ENCODE measurements at regions not wholly inside any gene's neighbourhood (a gene's known extent, or its start where the extent isn't known, plus 50 kb on each side); places are given as distances from the start of the nearest gene placed in this dataset.
"Not testable (repeated sequence)": the region's sequence is repeated elsewhere in the genome, so short reads cannot be mapped to it uniquely, and the experiment has no call there.

GRCh38 chr4:104128031-104128849, 366.5 kb downstream of the CXXC4 start:
- DNase-seq: no peak

GRCh38 chr4:104123021-104123420, 371.7 kb downstream of the CXXC4 start:
- no peak for DNase-seq

GRCh38 chr4:104117776-104118175, 376.9 kb downstream of the CXXC4 start:
- DNase-seq: no peak

DNA sequence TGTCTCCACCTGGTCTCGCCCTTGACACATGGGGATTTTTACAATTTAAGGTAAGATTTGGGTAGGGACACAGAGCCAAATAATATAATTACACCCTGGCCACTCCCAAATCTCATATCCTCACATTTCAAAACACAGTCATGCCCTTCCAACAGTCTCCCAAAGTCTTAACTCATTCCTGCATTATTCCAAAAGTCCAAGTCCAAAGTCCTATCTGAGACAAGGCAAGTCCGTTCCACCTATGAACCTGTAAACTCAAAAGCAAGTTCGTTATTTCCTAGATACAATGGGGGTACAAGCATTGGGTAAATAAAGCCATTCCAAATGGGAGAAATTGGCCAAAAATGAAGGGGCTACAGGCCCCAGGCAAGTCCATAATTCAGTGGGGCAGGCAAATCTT, 380.8 kb downstream of the CXXC4 start:
- no peak for DNase-seq

GRCh38 chr4:104099141-104099540, 379.4 kb upstream of the TACR3 start:
- no peak for DNase-seq

DNA sequence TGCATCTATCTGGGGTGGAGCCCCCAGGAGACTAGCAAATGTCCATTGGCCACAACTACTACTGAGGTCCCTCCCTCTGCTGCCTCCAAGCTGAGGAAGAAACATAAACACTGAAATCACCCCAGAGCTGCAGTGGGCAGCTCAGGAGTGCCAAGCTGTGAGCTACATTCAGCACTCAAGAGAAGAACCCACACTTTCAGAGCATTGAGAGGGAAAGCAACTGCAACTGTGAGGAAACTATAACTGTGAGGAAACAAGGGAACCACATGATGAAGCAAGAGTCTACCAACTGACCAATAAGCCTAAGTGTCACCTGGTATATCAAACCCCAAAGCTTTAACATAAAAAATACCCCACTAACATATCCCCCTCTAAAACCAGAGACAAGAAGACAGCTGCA, 373.5 kb upstream of the TACR3 start:
- no peak for DNase-seq

- DNase-seq: no peak
These were observed 353.4 kb upstream of the TACR3 start for GRCh38 chr4:104073229-104073628.

DNA sequence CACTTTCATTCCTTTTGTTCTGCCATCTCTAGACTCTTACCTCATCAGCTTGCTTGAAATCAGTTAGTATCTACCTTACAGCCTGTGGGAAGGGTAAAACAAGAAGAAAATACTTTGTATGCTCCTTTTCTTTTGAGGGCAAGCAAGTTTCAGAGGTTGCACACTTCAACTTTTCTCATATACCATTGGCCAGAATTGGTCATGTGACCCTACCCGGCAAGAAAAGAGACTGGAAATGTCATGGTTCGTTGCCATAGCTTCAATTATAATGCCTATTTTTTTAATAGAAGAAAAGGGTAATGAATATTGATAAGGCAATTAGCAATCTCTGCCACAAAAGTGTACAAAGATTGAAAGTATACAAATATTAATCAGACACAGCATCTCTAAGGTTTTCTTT, 346.7 kb upstream of the TACR3 start:
- no peak for DNase-seq

- peak; percentile 74 for DNase-seq
These were observed 345.1 kb upstream of the TACR3 start for GRCh38 chr4:104064646-104065577.

- DNase-seq: no peak
These were observed 343.6 kb upstream of the TACR3 start for GRCh38 chr4:104063341-104063740.

DNA sequence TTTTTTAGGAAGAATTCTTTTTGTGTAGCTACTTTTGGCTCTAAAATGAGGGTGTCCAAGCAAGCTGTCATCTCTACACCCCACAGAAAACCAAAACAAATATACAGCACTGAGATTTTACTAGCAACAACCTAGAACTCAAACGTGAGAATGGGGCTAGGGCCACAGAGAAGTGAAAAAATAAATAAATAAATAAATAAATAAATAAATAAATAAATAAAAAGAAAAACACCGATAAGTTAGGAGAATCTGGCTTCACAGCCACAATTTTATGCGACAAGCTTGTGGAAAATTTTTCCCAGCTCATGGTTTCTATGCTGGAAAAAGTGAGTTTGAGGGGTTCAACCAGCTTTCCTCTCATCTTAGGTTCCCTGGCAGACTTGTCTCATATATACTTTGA, 324.6 kb upstream of the TACR3 start:
- DNase-seq: no peak

- no peak for DNase-seq
These were observed 313.1 kb upstream of the TACR3 start for GRCh38 chr4:104032896-104033295.

DNA sequence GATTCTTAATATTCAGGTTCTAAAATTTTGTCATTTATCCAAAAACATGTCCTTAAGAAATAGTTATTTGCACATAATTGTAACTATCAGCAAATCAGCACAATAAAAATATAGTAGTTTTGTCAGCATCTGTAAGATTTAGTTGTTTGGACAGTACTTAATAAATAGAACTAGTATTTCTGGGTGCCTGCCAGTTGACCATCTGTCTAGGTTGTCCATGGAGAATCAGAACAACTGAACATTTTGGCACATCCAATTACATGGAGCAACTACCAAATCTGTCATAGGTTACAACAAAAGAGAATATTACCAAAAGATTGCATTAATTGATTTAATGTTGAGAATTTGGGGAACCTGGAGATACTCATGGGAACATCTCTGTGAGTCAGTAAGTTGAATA, 305.5 kb upstream of the TACR3 start:
- DNase-seq: no peak

DNA sequence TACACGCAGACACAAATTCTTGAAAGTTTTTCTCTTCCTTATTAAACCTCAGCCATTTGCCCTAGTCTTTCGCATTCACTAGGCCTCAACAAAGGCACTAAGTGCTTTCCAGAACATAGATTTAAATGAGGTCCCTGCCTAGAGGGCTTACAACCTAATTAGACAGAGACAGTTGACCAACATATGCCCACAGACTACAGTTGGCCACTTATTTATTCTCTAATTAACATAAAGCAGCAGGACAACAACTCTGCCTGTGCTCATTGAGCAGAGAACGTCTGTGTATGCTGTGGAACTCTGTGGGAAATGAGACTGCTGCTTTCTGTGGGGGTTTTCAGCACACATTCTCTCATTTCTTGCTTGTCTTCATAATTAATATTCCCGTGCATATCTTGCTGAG, 303.0 kb upstream of the TACR3 start:
- no peak for DNase-seq

GRCh38 chr4:104022226-104022625, 302.4 kb upstream of the TACR3 start:
- no peak for DNase-seq

- no peak for DNase-seq
These were observed 300.9 kb upstream of the TACR3 start for GRCh38 chr4:104020641-104021040.

DNA sequence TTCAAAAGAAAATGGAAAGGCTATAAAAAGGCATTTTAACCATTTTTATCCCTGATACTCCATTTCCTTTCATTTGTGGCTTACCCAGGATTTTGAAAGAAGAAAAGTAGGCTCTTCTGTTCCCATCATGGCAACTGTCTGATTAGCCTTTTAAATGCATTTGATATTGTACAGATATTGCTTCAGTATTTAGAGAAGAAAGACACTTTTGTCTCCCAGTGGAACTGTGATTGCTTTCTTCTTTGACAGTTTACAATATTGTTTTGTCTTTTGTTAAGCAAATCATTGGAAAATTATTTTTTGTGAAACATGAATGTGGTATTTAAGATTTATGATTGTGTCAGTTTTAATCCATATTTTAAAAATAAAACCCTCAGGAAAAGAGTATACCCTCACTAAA, 297.4 kb upstream of the TACR3 start:
- DNase-seq: no peak

DNA sequence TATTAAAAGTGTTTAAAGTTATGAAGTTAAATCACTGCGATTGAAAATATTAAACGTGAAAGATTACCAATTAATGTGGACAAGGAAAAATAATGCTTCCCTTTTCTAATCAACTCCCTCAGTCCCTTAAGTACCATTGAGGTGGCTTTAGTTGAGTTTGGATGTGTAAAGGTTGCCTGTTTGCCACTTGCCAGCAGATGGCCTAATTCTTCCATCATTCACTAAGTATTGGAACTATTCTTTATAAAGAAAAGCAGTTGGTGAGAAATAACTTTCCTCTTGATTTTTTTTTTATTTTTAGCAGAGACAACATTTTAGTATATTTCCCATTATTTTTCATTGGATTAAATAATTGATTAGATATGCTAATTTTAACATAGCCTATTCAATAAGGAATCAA, 295.9 kb upstream of the TACR3 start:
- DNase-seq: peak; percentile 33

DNA sequence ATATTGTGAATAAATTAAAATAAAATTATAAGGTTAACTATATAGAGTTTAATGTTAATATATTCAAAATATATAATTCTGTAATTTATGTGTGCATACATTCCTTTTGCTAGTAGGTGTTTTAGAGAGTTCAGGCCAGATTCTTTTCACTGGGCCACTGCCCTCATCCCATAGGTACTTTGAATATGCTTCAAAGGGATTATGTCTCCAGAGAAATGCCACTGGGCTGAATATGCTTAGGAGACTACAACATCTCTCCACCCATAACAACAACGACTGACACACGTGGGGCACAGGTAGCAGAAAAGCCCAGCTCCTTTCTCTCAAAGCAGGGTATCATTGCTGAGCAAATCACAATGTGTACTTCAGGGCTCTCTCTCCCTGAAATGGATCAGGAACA, 290.9 kb upstream of the TACR3 start:
- no peak for DNase-seq

DNA sequence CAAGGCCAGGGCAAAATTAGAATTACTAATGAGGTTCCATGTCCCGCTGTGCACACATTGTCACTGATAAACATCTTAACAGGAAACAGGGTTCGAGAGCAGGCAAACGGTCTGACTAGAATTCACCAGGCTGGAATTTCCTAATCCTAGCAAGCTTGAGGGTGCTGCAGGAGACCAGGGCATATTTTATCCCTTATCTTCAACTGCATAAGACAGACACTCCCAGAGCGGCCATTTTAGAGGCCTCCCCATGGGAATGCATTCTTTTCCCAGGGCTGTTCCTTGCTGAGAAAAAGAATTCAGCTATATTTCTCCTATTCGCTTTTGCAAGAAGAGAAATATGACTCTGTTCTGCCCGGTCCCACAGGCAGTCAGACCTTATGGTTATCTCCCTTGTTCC, 282.5 kb upstream of the TACR3 start:
- DNase-seq: not testable (repeated sequence)

DNA sequence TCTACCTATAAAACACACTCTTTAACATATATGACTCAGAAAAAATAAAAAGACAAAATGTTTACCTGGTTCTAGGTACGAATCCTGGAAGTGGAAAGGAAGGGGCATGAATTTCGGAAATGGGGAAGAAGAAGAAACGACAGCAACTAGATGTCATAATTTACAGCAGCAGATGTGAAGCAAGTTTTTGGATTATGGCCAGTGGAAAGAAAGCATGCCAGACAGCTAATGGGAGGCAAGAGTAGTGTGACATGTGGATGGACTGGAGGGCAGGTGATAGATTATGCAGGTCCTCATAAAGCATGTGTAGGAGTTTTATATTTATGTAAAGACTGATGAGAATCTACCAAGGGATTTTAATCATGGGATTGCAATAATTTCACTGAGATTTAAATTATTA, 279.0 kb upstream of the TACR3 start:
- peak; percentile 26 for DNase-seq

DNA sequence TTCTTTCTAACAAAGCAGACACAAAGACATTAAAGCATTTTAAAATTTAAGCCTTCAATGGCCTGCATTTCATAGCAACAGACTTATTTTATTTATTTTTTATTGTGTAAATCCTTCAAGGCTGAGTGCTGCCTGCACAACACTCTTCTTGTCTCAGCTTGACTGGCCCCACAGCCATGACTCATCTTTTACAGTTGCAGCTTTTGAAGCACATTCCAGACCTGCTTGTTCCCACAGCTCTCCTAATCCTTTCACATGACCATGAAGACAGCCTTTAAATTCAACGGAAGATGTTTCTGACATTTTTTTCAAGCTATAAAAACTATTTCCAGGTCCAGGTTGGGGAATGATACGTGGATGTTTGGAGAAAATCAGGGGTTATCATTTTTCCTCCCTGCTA, 276.9 kb upstream of the TACR3 start:
- no peak for DNase-seq

DNA sequence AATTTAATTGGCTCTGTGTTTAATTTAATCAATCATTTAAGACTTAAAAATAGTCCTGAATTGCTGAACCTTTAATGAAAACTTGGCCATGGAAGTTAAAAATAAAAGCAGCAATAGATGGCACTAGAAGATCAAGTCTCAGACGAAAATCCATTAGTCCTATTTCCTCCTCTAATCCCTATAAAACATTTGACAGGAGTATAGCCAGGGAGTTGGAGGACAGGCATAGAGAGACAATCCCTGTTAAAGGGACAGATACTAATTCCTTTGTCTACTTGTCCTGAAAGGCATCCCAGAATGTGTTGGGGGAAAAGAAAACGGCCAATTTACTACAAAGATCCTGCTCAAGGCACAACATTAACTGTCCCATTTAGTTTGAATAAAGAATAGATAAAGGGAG, 276.3 kb upstream of the TACR3 start:
- peak; percentile 3 for DNase-seq

DNA sequence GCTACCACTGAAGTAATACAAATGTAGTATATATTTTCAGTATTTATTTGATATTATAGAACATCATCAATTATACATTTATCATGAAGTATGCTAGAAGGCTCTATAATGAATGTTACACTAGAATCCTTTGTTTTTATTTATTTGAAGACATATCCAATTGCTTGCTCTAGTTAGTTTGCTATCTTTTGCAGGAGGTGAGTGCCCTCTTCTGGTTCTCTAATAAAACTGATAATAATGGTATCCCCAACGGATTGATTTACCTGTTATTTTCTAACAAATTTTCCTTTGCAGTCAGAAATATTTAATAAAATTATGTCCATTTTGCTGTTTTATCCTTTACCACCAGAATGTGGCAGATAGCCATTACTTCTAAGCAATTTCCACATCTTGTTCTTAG, 274.3 kb upstream of the TACR3 start:
- peak; percentile 12 for DNase-seq
